Gastrocnemius medialis (tissue), 4 donors: ENCODE measurements at regions not wholly inside any gene's neighbourhood (a gene's known extent, or its start where the extent isn't known, plus 50 kb on each side); places are given as distances from the start of the nearest gene placed in this dataset.

Experiments used
- ATAC-seq, 2 donors: fragments of 150-250 bp; one replicate each; pipeline ENCODE4 v1.9.1; 2016
- DNase-seq, 2 donors: peaks; one replicate each; pipeline ENCODE4 v3.0.0-alpha.2; 2019
- H3K27ac ChIP-seq, 4 donors: fragments of 200-600 bp; sonication (generic); 1 replicate in 1 of 4; 2 replicates in 3 of 4; pipeline ENCODE4 v1.5.1; 2016 to 2018; ENCODE audit warnings: mild to moderate bottlenecking in 2 of 4, moderate library complexity in 1 of 4
- H3K27me3 ChIP-seq, 3 donors: fragments of 200-600 bp; sonication (generic) in 2 of 3; 1 replicate in 1 of 3; 2 replicates in 2 of 3; pipeline versions ENCODE4 v1.5.1 to v1.6.0; 2016 to 2019; ENCODE audit warnings: mild to moderate bottlenecking in 1 of 3, moderate library complexity in 1 of 3
- H3K36me3 ChIP-seq, 2 donors: fragments of 200-600 bp; sonication (generic) in 1 of 2; one replicate each; pipeline ENCODE4 v1.5.1; 2017 to 2018
- H3K4me1 ChIP-seq, 2 donors: fragments of 200-600 bp; sonication (generic) in 1 of 2; one replicate each; pipeline ENCODE4 v1.5.1; 2016 to 2017; ENCODE audit warnings: mild to moderate bottlenecking in 2 of 2
- H3K4me3 ChIP-seq, 4 donors: fragments of 200-600 bp; sonication (generic) in 3 of 4; 1 replicate in 1 of 4; 2 replicates in 3 of 4; pipeline ENCODE4 v1.5.1; 2016 to 2019; ENCODE audit warnings: mild to moderate bottlenecking in 2 of 4
- H3K9me3 ChIP-seq, 3 donors: fragments of 200-600 bp; sonication (generic) in 2 of 3; 1 replicate in 1 of 3; 2 replicates in 2 of 3; pipeline ENCODE4 v1.5.1; 2016 to 2019
- CTCF ChIP-seq, 5 experiments: fragments of 450-650 bp in 3 of 5; fragments of 200-600 bp in 2 of 5; sonication (generic) in 2 of 5; IDR thresholded peaks in 4 of 5; conservative IDR thresholded peaks in 1 of 5; 1 replicate in 4 of 5; 2 replicates in 1 of 5; pipeline ENCODE4 v1.5.1; 2016 to 2019; ENCODE audit warnings: antibody characterized with exemption in 5 of 5, mild to moderate bottlenecking in 3 of 5, moderate library complexity in 3 of 5
- POLR2A ChIP-seq, 2 donors: fragments of 450-650 bp; IDR thresholded peaks; one replicate each; pipeline ENCODE4 v1.6.1; 2017; ENCODE audit warnings: antibody characterized with exemption in 2 of 2, mild to moderate bottlenecking in 2 of 2, moderate library complexity in 2 of 2
- in situ Hi-C, 4 donors: fragments of 200-750 bp; cut with MboI; loops; one replicate each; pipeline versions ENCODE4 v1.15.0 to v1.8.0; 2017; ENCODE audit warnings: low sequenced_read_pairs in 4 of 4
- intact Hi-C: fragments of 100-400 bp; cut with DNase I; formaldehyde crosslinking; loops from one replicate; pipeline ENCODE4 v1.15.1; 2023; ENCODE audit warnings: low total_unique reads

GRCh38 chr17:72357764-72358365 is 237.0 kb downstream of the SOX9 start:
- Histone ChIP-seq H3K27ac (no peak overlapping the region), H3K4me3 (no peak overlapping the region), H3K36me3 (no peaks in the 10 kb centered on the region), H3K9me3 (no peaks in the 10 kb centered on the region), H3K27me3 (no peaks in the 10 kb centered on the region), H3K4me1 (no peaks in the 10 kb centered on the region)
- ATAC-seq (no peak), DNase-seq (no peak)
- intact Hi-C loops (no loop called here), in situ Hi-C loops (loop anchor here in 1 of 4 donors (25.0 kb wide), 1 partner anchor 104 kb away; no protein-coding TSS in a partner anchor)
- TF ChIP-seq POLR2A (IDR thresholded peaks at IDR 0.05) (no peak), CTCF (IDR thresholded peaks at IDR 0.05 in 4 of 5, conservative IDR thresholded peaks at IDR 0.05 in 1 of 5) (no peak)

DNA sequence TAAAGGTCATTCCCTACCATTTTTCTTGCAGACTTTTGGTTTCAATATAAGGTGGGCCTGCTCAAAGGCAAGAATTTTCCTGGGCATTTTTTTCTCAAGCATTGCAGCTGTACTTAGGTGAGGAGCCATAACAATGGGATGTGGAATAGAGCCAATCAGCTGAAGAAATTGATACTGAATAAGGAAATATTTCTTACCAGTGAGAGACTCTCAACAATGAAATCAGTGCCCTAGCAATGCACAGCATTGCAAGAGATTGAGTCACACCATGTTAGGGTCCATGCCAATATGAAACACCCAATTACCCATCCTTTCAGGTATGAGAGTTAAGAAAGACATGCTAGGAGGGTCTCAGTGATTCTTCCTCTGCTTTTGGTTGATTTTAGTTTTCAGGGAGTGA is 237.6 kb downstream of the SOX9 start:
- no peak overlapping the region for H3K4me3 ChIP-seq
- H3K27me3 ChIP-seq, result no peaks in the 10 kb centered on the region
- in situ Hi-C loops, result loop anchor here in 1 of 4 donors (25.0 kb wide), 1 partner anchor 104 kb away; no protein-coding TSS in a partner anchor
- TF ChIP-seq POLR2A (IDR thresholded peaks at IDR 0.05) (no peak), CTCF (IDR thresholded peaks at IDR 0.05 in 4 of 5, conservative IDR thresholded peaks at IDR 0.05 in 1 of 5) (no peak)
- DNase-seq (no peak), ATAC-seq (no peak)
- no peaks in the 10 kb centered on the region for H3K4me1 ChIP-seq
- H3K9me3 ChIP-seq, result no peaks in the 10 kb centered on the region
- H3K27ac ChIP-seq, result no peak overlapping the region
- intact Hi-C loops, result no loop called here
- H3K36me3 ChIP-seq, result no peaks in the 10 kb centered on the region

- in situ Hi-C loops, result loop anchor here in 1 of 4 donors (25.0 kb wide), 1 partner anchor 103 kb away; no protein-coding TSS in a partner anchor
- no peak overlapping the region for H3K4me3 ChIP-seq
- intact Hi-C loops, result no loop called here
- H3K9me3 ChIP-seq, result no peaks in the 10 kb centered on the region
- no peaks in the 10 kb centered on the region for H3K36me3 ChIP-seq
- no peaks in the 10 kb centered on the region for H3K4me1 ChIP-seq
- no peak for ATAC-seq
- TF ChIP-seq CTCF (IDR thresholded peaks at IDR 0.05 in 4 of 5, conservative IDR thresholded peaks at IDR 0.05 in 1 of 5) (no peak), POLR2A (IDR thresholded peaks at IDR 0.05) (no peak)
- no peaks in the 10 kb centered on the region for H3K27me3 ChIP-seq
- no peak for DNase-seq
- H3K27ac ChIP-seq, result no peak overlapping the region
Observed at GRCh38 chr17:72359274-72359673, 238.5 kb downstream of the SOX9 start.

- H3K36me3 ChIP-seq, result no peaks in the 10 kb centered on the region
- no peak for ATAC-seq
- in situ Hi-C loops (loop anchor here in 2 of 4 donors (10.0 to 25.0 kb wide), 2 partner anchors 55 to 102 kb away; no protein-coding TSS in a partner anchor), intact Hi-C loops (no loop called here)
- H3K27ac ChIP-seq, result no peak overlapping the region
- H3K9me3 ChIP-seq, result no peaks in the 10 kb centered on the region
- no peaks in the 10 kb centered on the region for H3K4me1 ChIP-seq
- TF ChIP-seq POLR2A (IDR thresholded peaks at IDR 0.05), result no peak
- TF ChIP-seq CTCF (IDR thresholded peaks at IDR 0.05 in 4 of 5, conservative IDR thresholded peaks at IDR 0.05 in 1 of 5), result no peak
- no peaks in the 10 kb centered on the region for H3K27me3 ChIP-seq
- no peak overlapping the region for H3K4me3 ChIP-seq
- no peak for DNase-seq
Observed at GRCh38 chr17:72359811-72360210, 239.0 kb downstream of the SOX9 start.
